Kidney (tissue), 13 donors: ENCODE measurements at regions not wholly inside any gene's neighbourhood (a gene's known extent, or its start where the extent isn't known, plus 50 kb on each side); places are given as distances from the start of the nearest gene placed in this dataset.

Experiments
- DNase-seq, 5 donors: peaks; one replicate each; pipeline ENCODE4 v3.0.0-alpha.2; 2013 to 2020
- FAIRE-seq: peaks from 2 replicates; lab custom pipeline; 2012; peaks lifted over from hg19 to GRCh38; lab: Jason Lieb, UNC
- H3K27ac ChIP-seq, 2 donors: one replicate each; pipeline ENCODE4 v1.7.0; 2013; ENCODE audit warnings: low read depth in 2 of 2, low read length in 2 of 2, inconsistent platforms in 1 of 2
- H3K27me3 ChIP-seq: one replicate; pipeline ENCODE4 v1.7.1; 2013; ENCODE audit warnings: low read length, inconsistent platforms; ENCODE audit not compliant: control insufficient read depth, insufficient read depth
- H3K36me3 ChIP-seq, 3 donors: one replicate each; pipeline versions ENCODE4 v1.7.0 to v1.7.1; 2013; ENCODE audit warnings: low read length in 3 of 3, control low read depth in 1 of 3, inconsistent platforms in 1 of 3; ENCODE audit not compliant: insufficient read depth in 3 of 3, control insufficient read depth in 2 of 3
- H3K4me1 ChIP-seq, 3 donors: one replicate each; pipeline versions ENCODE4 v1.7.0 to v1.7.1; 2013; ENCODE audit warnings: low read length in 3 of 3, inconsistent platforms in 1 of 3, low read depth in 1 of 3; ENCODE audit not compliant: control insufficient read depth in 2 of 3, insufficient read depth in 2 of 3
- H3K4me3 ChIP-seq, 3 donors: one replicate each; pipeline versions ENCODE4 v1.7.0 to v1.8.1; 2013; ENCODE audit warnings: low read length in 3 of 3, control low read depth in 1 of 3, inconsistent platforms in 1 of 3
- H3K9ac ChIP-seq, 3 donors: one replicate each; pipeline versions ENCODE4 v1.7.0 to v1.7.1; 2013; ENCODE audit warnings: low read length in 3 of 3, control low read depth in 1 of 3, inconsistent platforms in 1 of 3
- H3K9me3 ChIP-seq, 3 donors: one replicate each; pipeline versions ENCODE4 v1.7.0 to v1.7.1; 2013; ENCODE audit warnings: low read length in 3 of 3, control low read depth in 1 of 3, inconsistent platforms in 1 of 3; ENCODE audit not compliant: control insufficient read depth in 2 of 3, insufficient read depth in 1 of 3
- CTCF ChIP-seq: IDR thresholded peaks from 3 replicates; pipeline ENCODE4 v1.5.1; 2012; ENCODE audit warnings: mild to moderate bottlenecking, moderate library complexity, borderline replicate concordance; ENCODE audit not compliant: insufficient read depth; ENCODE audit errors: extremely low read depth
- intact Hi-C: fragments of 100-400 bp; cut with DNase I; formaldehyde crosslinking; loops from one replicate; pipeline ENCODE4 v1.11.1; 2022
- donor health status: control.
- donor health status: control.
- donor health status: control.
- donor health status: control.
- donor health status: control.
- donor health status: DM: yes; HTN: yes; CAD: no.
- donor health status: Normal renal cell carcinoma (clear cell type).

GRCh38 chr2:149928011-149928410, 340.4 kb upstream of the MMADHC start:
- FAIRE-seq: no peak
- Histone ChIP-seq H3K9me3 (no peaks in the 10 kb centered on the region), H3K36me3 (no peaks in the 10 kb centered on the region), H3K27ac (no peak overlapping the region), H3K27me3 (no peaks in the 10 kb centered on the region), H3K9ac (no peak overlapping the region), H3K4me3 (no peak overlapping the region), H3K4me1 (no peaks in the 10 kb centered on the region)
- intact Hi-C loops: no loop called here
- no peak for TF ChIP-seq CTCF
- no peak for DNase-seq

GRCh38 chr2:149926149-149926548, 338.6 kb upstream of the MMADHC start:
- intact Hi-C loops: no loop called here
- Histone ChIP-seq H3K27ac (no peak overlapping the region), H3K4me3 (no peak overlapping the region), H3K36me3 (no peaks in the 10 kb centered on the region), H3K9ac (no peak overlapping the region), H3K9me3 (no peaks in the 10 kb centered on the region), H3K27me3 (no peaks in the 10 kb centered on the region), H3K4me1 (no peaks in the 10 kb centered on the region)
- no peak for TF ChIP-seq CTCF
- DNase-seq (peak in 1 of 5 donors; percentile 16), FAIRE-seq (no peak)

- no peaks in the 10 kb centered on the region for H3K4me1 ChIP-seq
- H3K36me3 ChIP-seq: no peaks in the 10 kb centered on the region
- no peak for TF ChIP-seq CTCF
- H3K9ac ChIP-seq: no peak overlapping the region
- DNase-seq: no peak
- no peaks in the 10 kb centered on the region for H3K27me3 ChIP-seq
- no peak overlapping the region for H3K27ac ChIP-seq
- intact Hi-C loops: no loop called here
- peaks cover 0 to 4% (median 0%) of the 10 kb centered on the region in 3 donors for H3K9me3 ChIP-seq
- no peak overlapping the region for H3K4me3 ChIP-seq
- FAIRE-seq: no peak
Measured at GRCh38 chr2:149924549-149925213, 337.1 kb upstream of the MMADHC start.

DNA sequence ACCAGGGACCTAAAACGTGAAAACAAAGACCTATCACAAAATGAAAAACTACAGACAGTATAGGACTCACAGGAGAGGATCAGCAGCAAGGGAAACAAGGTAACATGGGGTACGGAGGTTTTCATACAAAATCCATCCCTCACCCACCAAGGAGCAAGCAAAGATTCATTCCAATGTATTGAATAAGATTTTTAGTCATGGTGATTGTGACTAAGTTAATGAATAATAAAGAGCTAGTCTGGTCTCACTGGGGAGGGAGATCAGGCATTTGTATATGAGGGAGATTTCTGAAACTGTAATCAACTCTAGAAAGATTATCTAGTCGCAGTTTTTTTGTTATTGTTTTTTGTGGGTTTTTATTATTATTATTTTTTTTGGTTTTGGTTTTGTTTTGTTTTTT, 336.5 kb upstream of the MMADHC start:
- Histone ChIP-seq H3K9ac (no peak overlapping the region), H3K36me3 (no peaks in the 10 kb centered on the region), H3K27ac (no peak overlapping the region), H3K4me1 (no peaks in the 10 kb centered on the region), H3K4me3 (no peak overlapping the region), H3K27me3 (no peaks in the 10 kb centered on the region), H3K9me3 (peaks cover 0 to 4% (median 0%) of the 10 kb centered on the region in 3 donors)
- DNase-seq (no peak), FAIRE-seq (no peak)
- intact Hi-C loops: no loop called here
- TF ChIP-seq CTCF: no peak
